ENCODE measurements at regions not wholly inside any gene's neighbourhood (a gene's known extent, or its start where the extent isn't known, plus 50 kb on each side); places are given as distances from the start of the nearest gene placed in this dataset.

GRCh38 chr18:68462766-68463165, 252.1 kb downstream of the TMX3 start:
- TF ChIP-seq CTCF (IDR thresholded peaks at IDR 0.05; ENCODE audit: low read depth, low read length, poor library complexity, severe bottlenecking), result no peak
- TF ChIP-seq EZH2phosphoT487 (IDR thresholded peaks at IDR 0.05; ENCODE audit: borderline replicate concordance, low read length), result no peak
